ENCODE measurements at regions not wholly inside any gene's neighbourhood (a gene's known extent, or its start where the extent isn't known, plus 50 kb on each side); places are given as distances from the start of the nearest gene placed in this dataset.

- Histone ChIP-seq H3K9me3 (ENCODE audit: control insufficient read depth, insufficient read depth, low read depth, low read length) (no peaks in the 10 kb centered on the region), H3K27me3 (ENCODE audit: control insufficient read depth, insufficient read depth, low read length) (no peaks in the 10 kb centered on the region; the same call in 1 of the 2 replicates), H3K4me1 (ENCODE audit: control insufficient read depth, insufficient read depth, low read length) (no peaks in the 10 kb centered on the region), H3K4me3 (ENCODE audit: low read depth in 2 of 2, low read length in 2 of 2) (no peak overlapping the region), H3K27ac (ENCODE audit: low read length) (no peak overlapping the region), H3K36me3 (ENCODE audit: control insufficient read depth, insufficient read depth, low read length) (no peaks in the 10 kb centered on the region)
- POLR2A ChIA-PET, result no interaction called here
- DNase-seq (ENCODE audit: low read depth, low spot score) (no peak), ATAC-seq (no peak)
- CTCF ChIA-PET, result no interaction called here
- intact Hi-C loops (cut with micrococcal nuclease; ENCODE audit: unreplicated experiment), result no loop called here
- BruUV-seq (replicated peaks), result no TSS peak
- TF ChIP-seq REST (IDR thresholded peaks at IDR 0.05; ENCODE audit: insufficient read depth in 1 of 2, low read depth in 2 of 2, low read length in 1 of 2) (no peak), POLR2AphosphoS5 (IDR thresholded peaks at IDR 0.05; ENCODE audit: low read depth, low read length) (no peak), TCF7L2 (IDR thresholded peaks at IDR 0.05; ENCODE audit: low read depth, low read length) (no peak), SIN3A (IDR thresholded peaks at IDR 0.05; ENCODE audit: borderline replicate concordance, insufficient read depth, low read depth, low read length) (no peak)
- in situ Hi-C loops (cut with HindIII; ENCODE audit: low pct_unique_long_range_greater_than_20kb, low sequenced_read_pairs), result no loop called here
Observed at GRCh38 chr11:116302756-116303155, 470.0 kb downstream of the BUD13 start.

- CTCF ChIA-PET, result no interaction called here
- TF ChIP-seq POLR2AphosphoS5 (IDR thresholded peaks at IDR 0.05; ENCODE audit: low read depth, low read length) (no peak), CTCF (IDR thresholded peaks at IDR 0.05) (no peak), REST (IDR thresholded peaks at IDR 0.05; ENCODE audit: insufficient read depth in 1 of 2, low read depth in 2 of 2, low read length in 1 of 2) (no peak), TCF7L2 (IDR thresholded peaks at IDR 0.05; ENCODE audit: low read depth, low read length) (no peak), SIN3A (IDR thresholded peaks at IDR 0.05; ENCODE audit: borderline replicate concordance, insufficient read depth, low read depth, low read length) (no peak)
- Histone ChIP-seq H3K9me3 (ENCODE audit: control insufficient read depth, insufficient read depth, low read depth, low read length) (no peaks in the 10 kb centered on the region), H3K36me3 (ENCODE audit: control insufficient read depth, insufficient read depth, low read length) (no peaks in the 10 kb centered on the region), H3K4me3 (ENCODE audit: low read depth in 2 of 2, low read length in 2 of 2) (no peak overlapping the region), H3K27ac (ENCODE audit: low read length) (no peak overlapping the region), H3K27me3 (ENCODE audit: control insufficient read depth, insufficient read depth, low read length) (no peaks in the 10 kb centered on the region; the same call in 1 of the 2 replicates), H3K4me1 (ENCODE audit: control insufficient read depth, insufficient read depth, low read length) (no peaks in the 10 kb centered on the region)
- no peak for DNase-seq (ENCODE audit: low read depth, low spot score)
- in situ Hi-C loops (cut with HindIII; ENCODE audit: low pct_unique_long_range_greater_than_20kb, low sequenced_read_pairs) (no loop called here), intact Hi-C loops (cut with micrococcal nuclease; ENCODE audit: unreplicated experiment) (no loop called here)
- no TSS peak for BruUV-seq (replicated peaks)
- ATAC-seq, result no peak
- POLR2A ChIA-PET, result no interaction called here
Observed at GRCh38 chr11:116301141-116301540, 471.6 kb downstream of the BUD13 start.
